Stimulated activated CD8-positive, alpha-beta memory T cell treated with anti-CD3 and anti-CD28 coated beads, Interleukin-4, amount 100 ng/mL, for 48 hours (primary cell): ENCODE measurements at regions not wholly inside any gene's neighbourhood (a gene's known extent, or its start where the extent isn't known, plus 50 kb on each side); places are given as distances from the start of the nearest gene placed in this dataset.
"Not testable (repeated sequence)": the region's sequence is repeated elsewhere in the genome, so short reads cannot be mapped to it uniquely, and the experiment has no call there.

ENCODE experiments used
- DNase-seq: peaks from one replicate; pipeline ENCODE4 v3.0.0-alpha.2; 2020

- no peak for DNase-seq
Observed at GRCh38 chr6:158920311-158920905, 79.6 kb downstream of the RSPH3 start.

- no peak for DNase-seq
Observed at GRCh38 chr6:158919865-158920264, 80.1 kb downstream of the RSPH3 start.

- no peak for DNase-seq
Observed at GRCh38 chr6:158916617-158917016, 83.4 kb downstream of the RSPH3 start.

- no peak for DNase-seq
Observed at GRCh38 chr6:158914923-158915322, 85.1 kb downstream of the RSPH3 start.

GRCh38 chr6:158913580-158913979, 86.4 kb downstream of the RSPH3 start:
- no peak for DNase-seq

GRCh38 chr6:158912655-158913054, 87.3 kb downstream of the RSPH3 start:
- DNase-seq, result no peak

GRCh38 chr6:158911746-158912480, 88.1 kb downstream of the RSPH3 start:
- peak; percentile 44 for DNase-seq

- peak; percentile 33 for DNase-seq
Observed at GRCh38 chr6:158910484-158911440, 89.2 kb downstream of the RSPH3 start.

GRCh38 chr6:158909938-158910337, 90.1 kb downstream of the RSPH3 start:
- no peak for DNase-seq

- no peak for DNase-seq
Observed at GRCh38 chr6:158908606-158909005, 89.4 kb upstream of the EZR start.

- no peak for DNase-seq
Observed at GRCh38 chr6:158907931-158908330, 88.8 kb upstream of the EZR start.

- no peak for DNase-seq
Observed at GRCh38 chr6:158906926-158907325, 87.8 kb upstream of the EZR start.

- DNase-seq, result no peak
Observed at GRCh38 chr6:158905277-158905676, 86.1 kb upstream of the EZR start.

- DNase-seq, result no peak
Observed at GRCh38 chr6:158903801-158904200, 84.6 kb upstream of the EZR start.

GRCh38 chr6:158900663-158901312, 81.6 kb upstream of the EZR start:
- no peak for DNase-seq

GRCh38 chr6:158897236-158897635, 78.1 kb upstream of the EZR start:
- DNase-seq, result no peak

GRCh38 chr6:158895661-158896060, 76.5 kb upstream of the EZR start:
- peak; percentile 8 for DNase-seq

GRCh38 chr6:158894193-158894592, 75.0 kb upstream of the EZR start:
- no peak for DNase-seq

- no peak for DNase-seq
Observed at GRCh38 chr6:158892266-158892665, 73.1 kb upstream of the EZR start.

- not testable (repeated sequence) for DNase-seq
Observed at GRCh38 chr6:158891560-158891959, 72.4 kb upstream of the EZR start.

GRCh38 chr6:158888171-158888570, 69.0 kb upstream of the EZR start:
- not testable (repeated sequence) for DNase-seq

GRCh38 chr6:158886346-158886977, 67.3 kb upstream of the EZR start:
- DNase-seq, result not testable (repeated sequence)

- not testable (repeated sequence) for DNase-seq
Observed at GRCh38 chr6:158881884-158882283, 62.7 kb upstream of the EZR start.
